ENCODE measurements at regions not wholly inside any gene's neighbourhood (a gene's known extent, or its start where the extent isn't known, plus 50 kb on each side); places are given as distances from the start of the nearest gene placed in this dataset.
"Not testable (repeated sequence)": the region's sequence is repeated elsewhere in the genome, so short reads cannot be mapped to it uniquely, and the experiment has no call there.

DNA sequence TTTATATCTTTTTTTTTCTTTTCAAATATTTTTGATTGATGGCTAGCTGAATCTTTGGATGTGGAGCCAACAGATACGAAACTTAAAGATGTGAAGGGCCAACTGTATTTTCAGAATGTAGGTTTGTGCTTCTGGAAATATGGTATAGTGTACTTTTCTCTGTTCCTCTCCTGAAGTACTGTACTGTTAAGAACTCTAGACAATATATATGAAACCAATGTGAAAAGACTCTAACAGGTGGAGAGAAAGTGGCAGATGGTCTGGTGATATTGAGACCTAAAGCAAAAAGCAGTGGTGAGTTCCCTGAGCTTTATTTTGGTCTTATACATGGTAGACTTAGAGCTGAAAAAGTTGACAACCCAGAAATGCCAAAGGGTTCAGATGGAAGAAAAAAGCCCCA is 185.0 kb upstream of the GRIN3A start:
- H3K36me3 ChIP-seq (replicated peaks in 1 of 2; ENCODE audit: control insufficient read depth in 1 of 2, insufficient read depth in 2 of 2, low read length in 2 of 2), result no peaks in the 10 kb centered on the region
- H4K20me1 ChIP-seq (ENCODE audit: insufficient read depth, low read length), result no peaks in the 10 kb centered on the region
- POLR2A ChIA-PET, result no interaction called here
- no peaks in the 10 kb centered on the region for H3K9me3 ChIP-seq (ENCODE audit: low read length)
- H2AFZ ChIP-seq (ENCODE audit: low read length), result no peak overlapping the region
- no peak for ATAC-seq
- no peak overlapping the region for H3K27ac ChIP-seq (ENCODE audit: extremely low read length, insufficient read depth, low read length)
- H3K79me2 ChIP-seq (ENCODE audit: insufficient read depth, low read length), result no peaks in the 10 kb centered on the region
- intact Hi-C loops (cut with micrococcal nuclease; ENCODE audit: unreplicated experiment) (no loop called here), in situ Hi-C loops (cut with HindIII; ENCODE audit: extremely low pct_ligation_motif_present, low pct_unique_long_range_greater_than_20kb) (no loop called here)
- CTCF ChIA-PET (ENCODE audit: low intra/inter-chr PET ratio, low total read pairs), result no interaction called here
- FAIRE-seq, result no peak
- no TSS peak for BruUV-seq (replicated peaks)
- no peak overlapping the region for H3K4me2 ChIP-seq (ENCODE audit: low read depth, low read length)
- DNase-seq (ENCODE audit: low spot score), result no peak
- no peak overlapping the region for H3K9ac ChIP-seq (ENCODE audit: insufficient read depth, low read depth, low read length)
- H3K27me3 ChIP-seq (ENCODE audit: control insufficient read depth in 1 of 2, insufficient read depth in 2 of 2, low read length in 2 of 2), result no peaks in the 10 kb centered on the region
- no peaks in the 10 kb centered on the region for H3K4me1 ChIP-seq (ENCODE audit: insufficient read depth, low read length)
- no peak overlapping the region for H3K4me3 ChIP-seq (replicated peaks in 1 of 3; ENCODE audit: insufficient read depth in 1 of 3, low read depth in 2 of 3, low read length in 3 of 3)
- 5% methylated on average over 1 of the region's 1 CpG for WGBS (ENCODE audit: low lambda C conversion rate)
- TF ChIP-seq NPAS2 (CRISPR knock-in tag; IDR thresholded peaks at IDR 0.05; ENCODE audit: borderline replicate concordance) (no peak), SATB2 (CRISPR knock-in tag; IDR thresholded peaks at IDR 0.05) (no peak), HOXD1 (CRISPR knock-in tag; IDR thresholded peaks at IDR 0.05) (no peak), NFATC3 (CRISPR knock-in tag; IDR thresholded peaks at IDR 0.05) (no peak), ZFX (CRISPR knock-in tag; IDR thresholded peaks at IDR 0.05; ENCODE audit: low read depth) (no peak), HMG20B (CRISPR knock-in tag; conservative IDR thresholded peaks at IDR 0.05) (no peak), MTA1 (CRISPR knock-in tag; IDR thresholded peaks at IDR 0.05; ENCODE audit: borderline replicate concordance) (no peak), ZMAT3 (CRISPR knock-in tag; conservative IDR thresholded peaks at IDR 0.05) (no peak), TCF7 (IDR thresholded peaks at IDR 0.05; ENCODE audit: low read depth) (no peak), CCDC6 (CRISPR knock-in tag; IDR thresholded peaks at IDR 0.05) (no peak), ZBTB8A (CRISPR knock-in tag; IDR thresholded peaks at IDR 0.05; ENCODE audit: borderline replicate concordance, low read depth) (no peak), KLF16 (CRISPR knock-in tag; IDR thresholded peaks at IDR 0.05) (no peak), MEIS2 (CRISPR knock-in tag; IDR thresholded peaks at IDR 0.05) (no peak), DNMT3B (CRISPR knock-in tag; conservative IDR thresholded peaks at IDR 0.05) (no peak), DNMT1 (CRISPR knock-in tag; IDR thresholded peaks at IDR 0.05) (no peak)
- TF ChIP-seq, protein P1, sequence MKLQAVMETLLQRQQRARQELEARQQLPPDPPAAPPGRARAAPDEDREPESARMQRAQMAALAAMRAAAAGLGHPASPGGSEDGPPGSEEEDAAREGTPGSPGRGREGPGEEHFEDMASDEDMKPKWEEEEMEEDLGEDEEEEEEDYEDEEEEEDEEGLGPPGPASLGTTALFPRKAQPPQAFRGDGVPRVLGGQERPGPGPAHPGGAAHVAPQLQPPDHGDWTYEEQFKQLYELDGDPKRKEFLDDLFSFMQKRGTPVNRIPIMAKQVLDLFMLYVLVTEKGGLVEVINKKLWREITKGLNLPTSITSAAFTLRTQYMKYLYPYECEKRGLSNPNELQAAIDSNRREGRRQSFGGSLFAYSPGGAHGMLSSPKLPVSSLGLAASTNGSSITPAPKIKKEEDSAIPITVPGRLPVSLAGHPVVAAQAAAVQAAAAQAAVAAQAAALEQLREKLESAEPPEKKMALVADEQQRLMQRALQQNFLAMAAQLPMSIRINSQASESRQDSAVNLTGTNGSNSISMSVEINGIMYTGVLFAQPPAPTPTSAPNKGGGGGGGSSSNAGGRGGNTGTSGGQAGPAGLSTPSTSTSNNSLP (IDR thresholded peaks at IDR 0.05; ENCODE audit: low read depth, low read length), result no peak
- TF ChIP-seq, protein P2, sequence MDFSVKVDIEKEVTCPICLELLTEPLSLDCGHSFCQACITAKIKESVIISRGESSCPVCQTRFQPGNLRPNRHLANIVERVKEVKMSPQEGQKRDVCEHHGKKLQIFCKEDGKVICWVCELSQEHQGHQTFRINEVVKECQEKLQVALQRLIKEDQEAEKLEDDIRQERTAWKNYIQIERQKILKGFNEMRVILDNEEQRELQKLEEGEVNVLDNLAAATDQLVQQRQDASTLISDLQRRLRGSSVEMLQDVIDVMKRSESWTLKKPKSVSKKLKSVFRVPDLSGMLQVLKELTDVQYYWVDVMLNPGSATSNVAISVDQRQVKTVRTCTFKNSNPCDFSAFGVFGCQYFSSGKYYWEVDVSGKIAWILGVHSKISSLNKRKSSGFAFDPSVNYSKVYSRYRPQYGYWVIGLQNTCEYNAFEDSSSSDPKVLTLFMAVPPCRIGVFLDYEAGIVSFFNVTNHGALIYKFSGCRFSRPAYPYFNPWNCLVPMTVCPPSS (IDR thresholded peaks at IDR 0.05), result no peak
- TF ChIP-seq, protein P3, sequence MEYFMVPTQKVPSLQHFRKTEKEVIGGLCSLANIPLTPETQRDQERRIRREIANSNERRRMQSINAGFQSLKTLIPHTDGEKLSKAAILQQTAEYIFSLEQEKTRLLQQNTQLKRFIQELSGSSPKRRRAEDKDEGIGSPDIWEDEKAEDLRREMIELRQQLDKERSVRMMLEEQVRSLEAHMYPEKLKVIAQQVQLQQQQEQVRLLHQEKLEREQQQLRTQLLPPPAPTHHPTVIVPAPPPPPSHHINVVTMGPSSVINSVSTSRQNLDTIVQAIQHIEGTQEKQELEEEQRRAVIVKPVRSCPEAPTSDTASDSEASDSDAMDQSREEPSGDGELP (IDR thresholded peaks at IDR 0.05; ENCODE audit: borderline replicate concordance, low read depth), result no peak

DNA sequence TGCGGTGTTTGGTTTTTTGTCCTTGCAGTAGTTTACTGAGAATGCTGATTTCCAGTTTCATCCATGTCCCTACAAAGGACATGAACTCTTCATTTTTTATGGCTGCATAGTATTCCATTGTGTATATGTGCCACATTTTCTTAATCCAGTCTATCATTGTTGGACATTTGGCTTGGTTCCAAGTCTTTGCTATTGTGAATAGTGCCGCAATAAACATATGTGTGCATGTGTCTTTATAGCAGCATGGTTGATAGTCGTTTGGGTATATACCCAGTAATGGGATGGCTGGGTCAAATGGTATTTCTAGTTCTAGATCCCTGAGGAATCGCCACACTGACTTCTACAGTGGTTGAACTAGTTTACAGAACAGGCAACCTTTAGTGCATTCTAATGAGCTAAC is 178.5 kb upstream of the GRIN3A start:
- H3K9me3 ChIP-seq (ENCODE audit: low read length); POLR2A ChIA-PET; CTCF ChIA-PET (ENCODE audit: low intra/inter-chr PET ratio, low total read pairs); H2AFZ ChIP-seq (ENCODE audit: low read length); in situ Hi-C loops (cut with HindIII; ENCODE audit: extremely low pct_ligation_motif_present, low pct_unique_long_range_greater_than_20kb); H3K4me2 ChIP-seq (ENCODE audit: low read depth, low read length); H3K9ac ChIP-seq (ENCODE audit: insufficient read depth, low read depth, low read length); H3K36me3 ChIP-seq (replicated peaks in 1 of 2; ENCODE audit: control insufficient read depth in 1 of 2, insufficient read depth in 2 of 2, low read length in 2 of 2); H3K27me3 ChIP-seq (ENCODE audit: control insufficient read depth in 1 of 2, insufficient read depth in 2 of 2, low read length in 2 of 2); ATAC-seq; DNase-seq (ENCODE audit: low spot score); H4K20me1 ChIP-seq (ENCODE audit: insufficient read depth, low read length); H3K4me3 ChIP-seq (replicated peaks in 1 of 3; ENCODE audit: insufficient read depth in 1 of 3, low read depth in 2 of 3, low read length in 3 of 3); H3K79me2 ChIP-seq (ENCODE audit: insufficient read depth, low read length); intact Hi-C loops (cut with micrococcal nuclease; ENCODE audit: unreplicated experiment); FAIRE-seq; H3K4me1 ChIP-seq (ENCODE audit: insufficient read depth, low read length); H3K27ac ChIP-seq (ENCODE audit: extremely low read length, insufficient read depth, low read length); BruUV-seq (replicated peaks): not testable (repeated sequence)
- 0% methylated on average over 4 of the region's 4 CpGs for WGBS (ENCODE audit: low lambda C conversion rate)

All from HepG2 (cell line).